ENCODE measurements at regions not wholly inside any gene's neighbourhood (a gene's known extent, or its start where the extent isn't known, plus 50 kb on each side); places are given as distances from the start of the nearest gene placed in this dataset.
"Not testable (repeated sequence)": the region's sequence is repeated elsewhere in the genome, so short reads cannot be mapped to it uniquely, and the experiment has no call there.

GRCh38 chr12:83313827-83314226, 627.1 kb downstream of the TMTC2 start:
- Histone ChIP-seq H3K36me3 (ENCODE audit: control insufficient read depth, insufficient read depth, low read length) (no peaks in the 10 kb centered on the region), H3K4me3 (ENCODE audit: extremely low read depth, insufficient read depth, low read length, poor library complexity, severe bottlenecking) (no peak overlapping the region), H3K27ac (ENCODE audit: low read depth, low read length, severe bottlenecking) (no peak overlapping the region), H3K4me1 (ENCODE audit: control insufficient read depth, insufficient read depth, low read length, poor library complexity, severe bottlenecking) (no peaks in the 10 kb centered on the region), H3K9me3 (ENCODE audit: control insufficient read depth, low read length) (no peaks in the 10 kb centered on the region)

GRCh38 chr12:83313322-83313721, 626.6 kb downstream of the TMTC2 start:
- Histone ChIP-seq H3K4me3 (ENCODE audit: extremely low read depth, insufficient read depth, low read length, poor library complexity, severe bottlenecking) (no peak overlapping the region), H3K9me3 (ENCODE audit: control insufficient read depth, low read length) (no peaks in the 10 kb centered on the region), H3K27ac (ENCODE audit: low read depth, low read length, severe bottlenecking) (no peak overlapping the region), H3K36me3 (ENCODE audit: control insufficient read depth, insufficient read depth, low read length) (no peaks in the 10 kb centered on the region), H3K4me1 (ENCODE audit: control insufficient read depth, insufficient read depth, low read length, poor library complexity, severe bottlenecking) (no peaks in the 10 kb centered on the region)
- WGBS, 2 experiments (ENCODE audit: insufficient coverage in 2 of 2), result 60% methylated on average over 1 of the region's 2 CpGs; no CpG with 5 or more reads in 1 of the 2 experiments

GRCh38 chr12:83276904-83277303, 590.2 kb downstream of the TMTC2 start:
- Histone ChIP-seq H3K4me1 (ENCODE audit: control insufficient read depth, insufficient read depth, low read length, poor library complexity, severe bottlenecking) (no peaks in the 10 kb centered on the region), H3K27ac (ENCODE audit: low read depth, low read length, severe bottlenecking) (no peak overlapping the region), H3K4me3 (ENCODE audit: extremely low read depth, insufficient read depth, low read length, poor library complexity, severe bottlenecking) (no peak overlapping the region), H3K9me3 (ENCODE audit: control insufficient read depth, low read length) (no peaks in the 10 kb centered on the region), H3K36me3 (ENCODE audit: control insufficient read depth, insufficient read depth, low read length) (no peaks in the 10 kb centered on the region)
- no CpG with 5 or more reads among the region's 1 CpG for WGBS, 2 experiments (ENCODE audit: insufficient coverage in 2 of 2)

- Histone ChIP-seq H3K4me1 (ENCODE audit: control insufficient read depth, insufficient read depth, low read length, poor library complexity, severe bottlenecking) (no peaks in the 10 kb centered on the region), H3K27ac (ENCODE audit: low read depth, low read length, severe bottlenecking) (no peak overlapping the region), H3K36me3 (ENCODE audit: control insufficient read depth, insufficient read depth, low read length) (no peaks in the 10 kb centered on the region), H3K4me3 (ENCODE audit: extremely low read depth, insufficient read depth, low read length, poor library complexity, severe bottlenecking) (no peak overlapping the region), H3K9me3 (ENCODE audit: control insufficient read depth, low read length) (no peaks in the 10 kb centered on the region)
- WGBS, 2 experiments (ENCODE audit: insufficient coverage in 2 of 2), result 100% methylated on average over 1 of the region's 2 CpGs; no CpG with 5 or more reads in 1 of the 2 experiments
These were observed 584.5 kb downstream of the TMTC2 start for GRCh38 chr12:83271201-83271600.

- Histone ChIP-seq H3K36me3 (ENCODE audit: control insufficient read depth, insufficient read depth, low read length) (no peaks in the 10 kb centered on the region), H3K27ac (ENCODE audit: low read depth, low read length, severe bottlenecking) (no peak overlapping the region), H3K4me1 (ENCODE audit: control insufficient read depth, insufficient read depth, low read length, poor library complexity, severe bottlenecking) (no peaks in the 10 kb centered on the region), H3K9me3 (ENCODE audit: control insufficient read depth, low read length) (no peaks in the 10 kb centered on the region), H3K4me3 (ENCODE audit: extremely low read depth, insufficient read depth, low read length, poor library complexity, severe bottlenecking) (no peak overlapping the region)
These were observed 579.1 kb downstream of the TMTC2 start for GRCh38 chr12:83265808-83266207.

- Histone ChIP-seq H3K4me3 (ENCODE audit: extremely low read depth, insufficient read depth, low read length, poor library complexity, severe bottlenecking) (no peak overlapping the region), H3K4me1 (ENCODE audit: control insufficient read depth, insufficient read depth, low read length, poor library complexity, severe bottlenecking) (no peaks in the 10 kb centered on the region), H3K27ac (ENCODE audit: low read depth, low read length, severe bottlenecking) (no peak overlapping the region), H3K36me3 (ENCODE audit: control insufficient read depth, insufficient read depth, low read length) (no peaks in the 10 kb centered on the region), H3K9me3 (ENCODE audit: control insufficient read depth, low read length) (no peaks in the 10 kb centered on the region)
These were observed 575.3 kb downstream of the TMTC2 start for GRCh38 chr12:83261998-83262397.

GRCh38 chr12:83260126-83260525, 573.4 kb downstream of the TMTC2 start:
- no CpG with 5 or more reads among the region's 3 CpGs for WGBS, 2 experiments (ENCODE audit: insufficient coverage in 2 of 2)
- H3K4me1 ChIP-seq (ENCODE audit: control insufficient read depth, insufficient read depth, low read length, poor library complexity, severe bottlenecking); H3K4me3 ChIP-seq (ENCODE audit: extremely low read depth, insufficient read depth, low read length, poor library complexity, severe bottlenecking); H3K36me3 ChIP-seq (ENCODE audit: control insufficient read depth, insufficient read depth, low read length); H3K27ac ChIP-seq (ENCODE audit: low read depth, low read length, severe bottlenecking); H3K9me3 ChIP-seq (ENCODE audit: control insufficient read depth, low read length): not testable (repeated sequence)

- no peaks in the 10 kb centered on the region for H3K4me1 ChIP-seq (ENCODE audit: control insufficient read depth, insufficient read depth, low read length, poor library complexity, severe bottlenecking)
- H3K27ac ChIP-seq (ENCODE audit: low read depth, low read length, severe bottlenecking), result no peak overlapping the region
- H3K9me3 ChIP-seq (ENCODE audit: control insufficient read depth, low read length), result no peaks in the 10 kb centered on the region
- no peak overlapping the region for H3K4me3 ChIP-seq (ENCODE audit: extremely low read depth, insufficient read depth, low read length, poor library complexity, severe bottlenecking)
- no peaks in the 10 kb centered on the region for H3K36me3 ChIP-seq (ENCODE audit: control insufficient read depth, insufficient read depth, low read length)
These were observed 571.0 kb downstream of the TMTC2 start for GRCh38 chr12:83257726-83258125.

- no peaks in the 10 kb centered on the region for H3K9me3 ChIP-seq (ENCODE audit: control insufficient read depth, low read length)
- no peaks in the 10 kb centered on the region for H3K36me3 ChIP-seq (ENCODE audit: control insufficient read depth, insufficient read depth, low read length)
- 100% methylated on average over 1 to 3 of the region's 3 CpGs for WGBS, 2 experiments (ENCODE audit: insufficient coverage in 2 of 2)
- H3K4me1 ChIP-seq (ENCODE audit: control insufficient read depth, insufficient read depth, low read length, poor library complexity, severe bottlenecking), result no peaks in the 10 kb centered on the region
- H3K4me3 ChIP-seq (ENCODE audit: extremely low read depth, insufficient read depth, low read length, poor library complexity, severe bottlenecking), result no peak overlapping the region
- H3K27ac ChIP-seq (ENCODE audit: low read depth, low read length, severe bottlenecking), result no peak overlapping the region
These were observed 569.9 kb downstream of the TMTC2 start for GRCh38 chr12:83256562-83256961.

- WGBS, 2 experiments (ENCODE audit: insufficient coverage in 2 of 2), result no CpG with 5 or more reads among the region's 1 CpG
- Histone ChIP-seq H3K4me1 (ENCODE audit: control insufficient read depth, insufficient read depth, low read length, poor library complexity, severe bottlenecking) (no peaks in the 10 kb centered on the region), H3K9me3 (ENCODE audit: control insufficient read depth, low read length) (no peaks in the 10 kb centered on the region), H3K27ac (ENCODE audit: low read depth, low read length, severe bottlenecking) (no peak overlapping the region), H3K36me3 (ENCODE audit: control insufficient read depth, insufficient read depth, low read length) (no peaks in the 10 kb centered on the region), H3K4me3 (ENCODE audit: extremely low read depth, insufficient read depth, low read length, poor library complexity, severe bottlenecking) (no peak overlapping the region)
These were observed 564.2 kb downstream of the TMTC2 start for GRCh38 chr12:83250866-83251265.

GRCh38 chr12:83245156-83245555, 558.5 kb downstream of the TMTC2 start:
- H3K4me1 ChIP-seq (ENCODE audit: control insufficient read depth, insufficient read depth, low read length, poor library complexity, severe bottlenecking), result no peaks in the 10 kb centered on the region
- 100% methylated on average over 1 of the region's 3 CpGs; no CpG with 5 or more reads in 1 of the 2 experiments for WGBS, 2 experiments (ENCODE audit: insufficient coverage in 2 of 2)
- H3K4me3 ChIP-seq (ENCODE audit: extremely low read depth, insufficient read depth, low read length, poor library complexity, severe bottlenecking), result no peak overlapping the region
- H3K36me3 ChIP-seq (ENCODE audit: control insufficient read depth, insufficient read depth, low read length), result no peaks in the 10 kb centered on the region
- no peaks in the 10 kb centered on the region for H3K9me3 ChIP-seq (ENCODE audit: control insufficient read depth, low read length)
- H3K27ac ChIP-seq (ENCODE audit: low read depth, low read length, severe bottlenecking), result no peak overlapping the region

- Histone ChIP-seq H3K4me1 (ENCODE audit: control insufficient read depth, insufficient read depth, low read length, poor library complexity, severe bottlenecking) (no peaks in the 10 kb centered on the region), H3K36me3 (ENCODE audit: control insufficient read depth, insufficient read depth, low read length) (no peaks in the 10 kb centered on the region), H3K4me3 (ENCODE audit: extremely low read depth, insufficient read depth, low read length, poor library complexity, severe bottlenecking) (no peak overlapping the region), H3K27ac (ENCODE audit: low read depth, low read length, severe bottlenecking) (no peak overlapping the region), H3K9me3 (ENCODE audit: control insufficient read depth, low read length) (no peaks in the 10 kb centered on the region)
These were observed 557.3 kb downstream of the TMTC2 start for GRCh38 chr12:83244001-83244400.

Measured in mesodermal cell (in vitro differentiated cells).